ENCODE measurements at regions not wholly inside any gene's neighbourhood (a gene's known extent, or its start where the extent isn't known, plus 50 kb on each side); places are given as distances from the start of the nearest gene placed in this dataset.

DNA sequence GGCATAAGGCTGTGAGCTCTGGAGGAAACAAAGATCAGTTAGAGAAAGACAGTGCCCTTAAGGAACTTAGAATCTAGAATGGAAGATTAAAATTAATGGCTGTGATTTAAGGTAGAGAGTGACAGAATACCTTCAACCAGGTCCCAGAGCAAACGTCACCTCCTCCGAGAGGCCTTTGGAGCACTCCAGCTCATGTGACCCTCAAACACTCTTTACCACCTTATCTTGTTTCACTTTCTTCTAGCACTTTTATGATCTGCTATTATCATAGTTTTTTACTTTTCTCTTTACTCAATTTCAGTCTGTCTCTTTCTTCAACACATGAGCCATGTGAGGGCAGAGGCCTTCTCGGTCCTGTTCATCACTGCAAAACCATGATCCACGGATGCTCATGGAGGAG is 187.0 kb downstream of the SMIM20 start:
- no peak for DNase-seq (ENCODE audit: low read depth in 3 of 3, low spot score in 1 of 3)

DNA sequence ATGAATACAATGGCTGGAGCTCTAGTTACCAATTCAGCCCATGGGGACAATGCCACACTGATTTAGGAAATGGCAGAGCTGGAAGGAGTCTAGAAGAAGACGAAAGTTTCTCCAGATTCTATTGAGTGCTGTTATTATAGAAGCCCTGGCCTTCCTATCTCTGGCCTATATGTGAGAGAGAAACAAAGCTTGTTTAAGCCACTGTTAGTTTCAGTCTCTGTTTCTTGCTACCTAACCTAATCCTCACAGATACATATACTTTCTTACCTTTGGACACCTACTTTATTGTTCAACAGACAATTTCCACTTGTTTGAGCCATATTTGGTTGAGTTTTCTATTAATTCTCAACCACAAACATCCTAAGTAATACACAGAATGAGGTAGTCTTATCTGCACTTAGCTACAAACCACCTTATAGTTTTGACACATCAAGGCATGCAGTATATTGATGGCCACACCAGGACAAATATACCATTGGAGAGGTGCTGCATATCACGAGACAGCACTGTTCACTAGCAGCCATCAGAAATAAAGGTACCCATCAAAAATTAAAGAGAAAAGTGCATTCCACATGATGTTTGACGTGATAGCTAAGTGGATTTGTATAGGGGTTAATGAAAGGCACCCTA is 190.2 kb downstream of the SMIM20 start:
- no peak for DNase-seq (ENCODE audit: low read depth in 3 of 3, low spot score in 1 of 3)

DNA sequence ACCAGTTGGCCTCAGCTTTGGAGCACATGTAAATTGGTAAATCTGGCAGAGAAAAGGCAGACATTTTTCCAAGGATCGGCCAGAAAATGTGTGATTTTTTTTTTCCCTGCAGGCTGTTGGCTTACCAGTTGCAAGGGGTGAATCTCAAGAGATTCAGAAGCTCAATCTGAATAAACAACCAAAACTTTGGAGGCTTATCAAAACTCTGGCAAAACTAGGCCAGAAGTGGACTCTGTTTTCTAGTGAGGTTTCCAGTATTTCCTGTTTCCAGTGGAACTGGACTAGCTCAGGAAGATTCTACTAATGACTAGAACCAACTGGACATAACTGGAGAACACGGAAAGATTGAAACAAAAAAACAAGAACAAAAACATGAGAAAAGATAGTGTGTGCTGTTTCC is 191.3 kb downstream of the SMIM20 start:
- DNase-seq (ENCODE audit: low read depth in 3 of 3, low spot score in 1 of 3) = no peak

DNA sequence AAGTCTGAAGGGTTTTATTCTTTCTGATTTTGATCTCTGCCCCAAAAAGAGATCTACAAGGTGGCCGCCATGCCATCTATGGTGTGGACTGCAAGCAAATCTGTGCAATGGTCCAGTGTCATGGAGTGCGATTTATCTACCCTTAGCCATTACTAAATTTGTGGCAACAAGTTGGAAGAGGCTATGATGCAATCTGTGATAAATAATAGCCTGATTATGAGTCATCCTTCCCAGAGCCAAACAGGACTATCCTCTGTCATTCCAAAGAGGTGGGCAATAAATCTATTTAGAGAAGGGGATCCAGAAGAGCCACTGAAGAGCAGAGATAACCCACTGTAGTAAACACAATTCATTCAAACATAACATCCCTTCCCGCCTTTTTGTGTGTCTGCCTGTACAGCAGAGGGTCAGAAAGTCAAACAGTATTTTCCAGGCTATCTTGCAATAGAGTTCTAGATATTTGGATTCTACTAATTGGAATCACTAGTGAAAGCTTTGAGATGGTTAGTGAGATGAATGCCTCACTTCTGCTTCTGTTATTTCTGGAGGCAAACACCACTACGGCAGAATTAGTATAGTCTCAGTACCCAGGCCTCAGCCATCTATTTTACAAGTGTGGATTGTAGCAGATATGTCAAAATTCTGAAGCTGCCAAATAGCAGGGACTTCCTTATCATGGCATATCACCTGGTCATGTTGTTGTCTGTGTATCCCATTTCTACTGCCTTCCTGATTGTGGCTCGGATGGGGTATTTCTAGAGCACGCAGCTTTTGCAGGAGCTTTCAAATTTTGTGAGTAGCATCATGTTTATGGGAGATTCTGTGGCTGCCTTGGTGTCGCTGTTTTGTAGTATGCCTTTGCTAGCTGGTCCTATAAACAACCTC is 192.0 kb downstream of the SMIM20 start:
- no peak for DNase-seq (ENCODE audit: low read depth in 3 of 3, low spot score in 1 of 3)

DNA sequence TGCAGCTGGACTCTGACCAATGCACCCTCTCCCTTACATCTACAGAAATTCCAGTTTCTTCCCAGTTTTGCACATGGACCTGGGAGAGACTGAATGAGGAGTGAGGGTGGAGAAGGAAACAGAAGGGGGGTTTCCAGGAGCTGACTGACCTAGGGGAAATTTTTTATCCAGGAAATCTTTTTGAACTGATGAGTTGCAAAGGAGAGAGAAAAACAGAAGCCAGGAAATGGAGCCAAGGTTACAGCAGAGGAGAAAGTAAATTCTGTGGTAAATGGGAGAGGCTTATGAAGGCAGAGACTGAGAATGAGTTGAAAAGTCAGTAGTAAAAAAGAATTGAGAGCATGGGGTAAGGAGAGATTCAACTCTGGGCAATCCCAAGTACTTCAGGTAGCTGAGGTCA is 192.8 kb downstream of the SMIM20 start:
- no peak for DNase-seq (ENCODE audit: low read depth in 3 of 3, low spot score in 1 of 3)

DNA sequence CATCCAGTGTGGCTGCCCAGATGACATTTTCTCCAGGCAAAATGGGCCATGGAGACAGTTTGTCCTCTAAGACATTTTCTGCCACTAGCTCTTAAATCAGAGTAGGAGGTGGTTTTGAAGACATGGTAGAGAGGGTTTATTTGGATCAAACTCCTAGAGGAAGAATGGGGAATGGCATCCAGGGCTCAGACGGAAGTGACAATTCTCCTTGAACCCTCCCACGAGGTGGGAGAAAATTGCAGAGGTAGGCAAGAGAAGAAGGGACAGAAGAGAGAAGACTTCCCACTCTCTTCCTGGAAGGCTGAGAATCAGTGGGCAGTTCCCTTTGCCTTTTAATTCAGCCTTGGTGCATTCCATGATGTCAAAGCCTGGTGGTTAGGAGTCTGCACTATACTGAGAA is 194.0 kb downstream of the SMIM20 start:
- DNase-seq (ENCODE audit: low read depth in 3 of 3, low spot score in 1 of 3) = no peak

DNA sequence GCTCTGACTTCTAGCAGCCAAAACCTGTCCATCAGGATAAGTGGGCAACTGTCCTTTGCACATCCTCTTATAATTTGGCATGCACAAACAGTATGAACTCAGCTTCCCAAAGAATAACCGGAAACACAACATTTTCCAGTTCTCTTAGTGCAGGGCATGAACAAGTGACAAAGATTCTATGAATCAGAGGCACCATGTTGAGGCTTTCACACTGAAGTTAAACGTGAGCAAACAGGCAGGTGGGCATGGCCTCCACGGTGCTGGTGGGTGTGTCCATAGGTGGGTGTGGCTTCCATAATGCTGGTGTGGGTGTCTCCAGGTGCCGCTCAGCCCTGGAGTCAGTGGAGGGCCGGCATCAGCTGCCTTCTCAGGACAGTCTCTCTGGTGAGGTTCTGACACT is 196.5 kb downstream of the SMIM20 start:
- no peak for DNase-seq (ENCODE audit: low read depth in 3 of 3, low spot score in 1 of 3)

DNA sequence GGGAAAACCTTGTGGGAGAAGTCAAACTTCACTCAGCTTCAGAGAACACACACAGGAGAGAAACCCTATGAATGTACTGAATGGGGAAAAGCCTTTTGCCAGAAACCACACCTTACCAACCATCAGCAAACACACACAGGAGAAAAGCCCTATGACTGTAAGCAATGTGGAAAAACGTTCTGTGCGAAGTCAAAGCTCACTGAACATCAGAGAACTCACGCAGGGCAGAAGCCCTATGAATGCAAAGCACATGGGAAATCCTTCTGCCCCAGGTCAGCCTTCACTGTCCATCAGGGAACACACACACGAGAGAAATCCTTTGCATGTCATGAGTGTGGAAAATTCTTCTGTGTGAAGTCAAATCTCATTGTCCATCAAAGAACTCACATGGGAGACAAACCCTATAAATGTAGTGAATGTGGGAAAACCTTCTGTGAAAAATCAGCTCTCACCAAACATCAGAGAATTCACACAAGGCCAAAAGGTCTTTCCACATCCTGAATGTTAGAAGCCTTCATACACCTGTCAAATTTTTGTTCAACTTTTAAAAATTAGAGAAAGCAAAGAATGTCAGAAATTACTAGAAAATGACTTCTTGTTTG is 199.4 kb downstream of the SMIM20 start:
- DNase-seq (ENCODE audit: low read depth in 3 of 3, low spot score in 1 of 3) = no peak

DNA sequence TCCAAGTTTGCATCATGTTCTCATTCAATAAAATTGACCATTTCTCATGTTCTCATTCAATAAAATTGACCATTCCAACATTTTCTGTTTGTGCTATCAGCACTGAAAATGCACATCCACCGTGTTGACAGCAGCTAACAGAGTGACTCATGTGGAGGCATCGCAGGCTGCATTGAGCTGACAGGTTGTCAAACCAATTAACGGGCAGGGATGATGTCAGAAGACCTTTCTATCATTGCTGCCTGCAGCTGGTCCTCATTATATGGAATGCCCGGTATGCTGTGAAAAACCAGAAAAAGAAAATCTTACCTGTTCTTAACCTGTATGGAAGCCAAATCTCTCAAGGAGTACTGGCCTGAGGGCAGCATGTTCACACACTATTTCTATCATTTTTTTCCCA is 202.0 kb downstream of the SMIM20 start:
- DNase-seq (ENCODE audit: low read depth in 3 of 3, low spot score in 1 of 3) = no peak

DNA sequence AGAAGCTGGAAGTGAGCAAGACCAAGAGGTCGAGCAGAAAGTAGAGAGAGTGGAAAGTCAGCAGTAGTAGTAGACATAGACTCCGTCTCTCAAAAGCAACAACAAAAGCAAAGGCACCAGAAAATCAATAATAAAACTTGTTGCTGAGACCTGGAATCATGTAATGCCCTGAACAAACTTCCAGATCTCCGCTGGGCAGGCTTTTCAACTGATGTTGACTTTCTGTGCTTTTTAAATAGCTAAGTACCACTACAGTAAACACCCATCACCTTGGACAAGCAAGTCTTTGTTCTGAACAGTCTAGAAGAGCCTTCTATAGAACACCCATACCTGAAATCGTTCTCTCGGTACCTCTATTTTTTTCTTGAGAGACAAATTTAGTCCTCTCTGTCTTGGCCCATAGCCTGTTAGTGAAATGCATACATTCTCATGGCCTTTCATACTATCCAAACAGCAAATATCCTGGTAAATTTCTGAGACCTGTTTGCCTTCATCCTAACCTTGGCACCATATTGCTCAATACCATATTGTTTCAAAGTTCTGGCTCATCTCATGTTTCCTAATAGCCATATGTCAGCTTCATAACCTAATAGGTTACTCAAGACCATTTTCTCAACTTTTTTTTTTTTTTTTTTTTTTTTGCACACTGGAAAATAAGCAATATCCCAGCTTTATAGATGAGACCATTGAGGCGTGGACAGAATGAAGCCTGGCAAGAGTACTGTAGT is 200.6 kb upstream of the RBPJ start:
- no peak for DNase-seq (ENCODE audit: low read depth in 3 of 3, low spot score in 1 of 3)

DNA sequence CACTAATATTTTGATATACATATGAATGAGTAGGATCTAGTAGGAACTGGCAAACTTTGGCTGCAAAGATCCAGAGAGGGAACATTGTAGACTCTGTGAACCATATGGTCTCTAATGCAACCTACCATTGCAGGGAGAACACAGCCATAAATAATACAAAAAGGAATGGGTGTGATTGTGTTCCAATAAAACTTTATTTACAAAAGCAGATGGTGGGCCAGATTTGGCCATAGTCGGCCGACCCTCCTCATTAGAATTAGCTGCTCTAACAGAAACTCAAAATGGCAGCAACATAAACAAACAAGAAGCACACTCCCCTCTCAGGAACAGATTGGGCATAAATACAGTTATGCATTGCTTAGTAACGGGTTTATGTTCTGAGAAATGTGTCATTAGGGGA is 198.1 kb upstream of the RBPJ start:
- DNase-seq (ENCODE audit: low read depth in 3 of 3, low spot score in 1 of 3) = no peak

DNA sequence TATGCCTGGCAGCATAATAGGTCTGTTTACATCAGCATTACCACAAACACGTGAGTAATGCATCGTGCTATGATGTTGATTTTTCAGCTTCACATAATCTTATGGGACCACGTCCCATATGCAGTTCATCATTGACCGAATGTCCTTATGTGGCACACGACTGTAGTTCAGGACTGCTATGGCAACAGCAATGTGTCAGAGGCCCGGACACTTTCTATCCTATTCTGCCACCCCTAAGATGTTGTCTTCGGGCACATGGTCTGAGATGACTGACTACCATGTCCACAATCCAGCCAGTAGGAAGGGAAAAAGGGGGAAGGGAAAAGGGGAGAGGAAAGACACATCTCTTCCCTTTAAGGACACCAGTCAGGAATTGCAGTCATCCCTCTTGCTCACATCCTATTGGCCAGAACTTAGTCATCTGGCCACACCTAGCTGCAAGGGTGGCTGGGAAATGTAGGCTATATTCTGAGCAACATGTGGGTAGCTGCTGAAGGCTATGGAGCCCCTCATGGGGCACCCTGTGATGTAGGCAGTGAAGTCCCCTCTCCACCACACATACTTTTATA is 196.0 kb upstream of the RBPJ start:
- no peak for DNase-seq (ENCODE audit: low read depth in 3 of 3, low spot score in 1 of 3)

DNA sequence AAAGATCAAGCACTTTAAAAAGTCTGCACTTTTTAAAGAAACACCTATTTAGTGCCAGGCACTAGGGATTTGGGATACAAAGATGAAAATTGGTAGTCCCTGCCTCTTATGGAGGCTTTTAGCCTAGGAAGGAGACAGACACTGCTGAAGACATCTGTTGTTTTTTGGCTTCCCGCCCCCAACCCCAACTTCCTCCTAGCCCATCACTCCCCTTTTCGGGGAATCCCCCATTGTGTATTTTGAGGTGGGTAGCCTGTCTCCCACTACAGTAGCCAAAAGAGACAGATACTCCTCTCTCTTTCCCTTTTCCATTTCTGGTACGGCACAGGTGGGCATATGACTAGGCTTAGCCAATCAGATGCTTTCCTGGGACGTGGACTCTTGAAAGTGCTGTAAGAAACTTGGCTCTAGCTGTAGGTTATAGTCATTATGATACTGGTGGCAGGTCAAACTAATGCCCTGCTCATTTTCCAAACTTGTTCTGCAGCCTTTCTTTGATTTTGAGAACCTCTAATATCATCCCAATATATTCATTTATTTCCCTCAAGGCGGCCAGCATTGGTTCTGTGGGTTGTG is 194.6 kb upstream of the RBPJ start:
- no peak for DNase-seq (ENCODE audit: low read depth in 3 of 3, low spot score in 1 of 3)

DNA sequence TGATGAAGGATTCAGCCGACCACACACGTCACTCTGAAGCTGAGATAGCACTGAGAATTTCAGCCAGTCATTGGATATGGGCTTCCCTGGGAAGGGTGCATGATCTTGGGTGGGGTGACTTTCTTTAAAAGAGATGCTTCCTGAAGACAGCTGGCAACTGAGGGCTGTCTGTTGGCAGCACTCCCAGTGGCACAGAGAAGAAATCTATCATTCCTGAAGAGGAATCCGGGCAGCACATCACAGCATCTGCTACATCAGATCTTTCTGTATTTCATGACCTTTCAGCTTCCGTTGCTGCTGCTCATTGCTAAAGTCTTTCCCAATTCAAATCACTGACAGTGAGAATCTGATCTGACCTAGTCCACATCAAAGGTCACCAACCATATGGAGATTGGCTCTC is 193.8 kb upstream of the RBPJ start:
- DNase-seq (ENCODE audit: low read depth in 3 of 3, low spot score in 1 of 3) = no peak

DNA sequence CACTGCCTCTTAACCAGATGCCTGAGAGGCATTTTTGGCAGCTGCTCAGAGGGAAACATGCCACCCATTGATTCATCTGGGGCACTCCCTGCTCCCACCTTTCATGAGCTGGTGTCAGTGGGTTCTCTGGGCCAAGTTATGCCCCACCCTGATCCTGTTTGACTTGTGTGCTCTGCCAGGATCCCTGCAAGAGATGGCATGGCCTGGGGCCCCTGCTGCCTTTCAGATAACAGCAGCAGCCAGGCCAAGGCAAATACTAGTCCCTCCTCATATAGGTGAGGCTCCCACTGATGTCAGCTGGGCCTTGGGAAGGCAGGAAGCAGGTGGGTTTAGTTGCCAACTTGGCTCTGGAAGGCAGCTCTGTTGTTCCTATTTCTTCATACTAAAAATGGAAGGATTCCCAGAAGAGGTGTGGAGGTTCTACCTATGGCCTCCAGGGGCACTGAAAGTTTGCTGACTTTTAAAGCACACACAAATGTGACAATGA is 192.9 kb upstream of the RBPJ start:
- no peak for DNase-seq (ENCODE audit: low read depth in 3 of 3, low spot score in 1 of 3)

DNA sequence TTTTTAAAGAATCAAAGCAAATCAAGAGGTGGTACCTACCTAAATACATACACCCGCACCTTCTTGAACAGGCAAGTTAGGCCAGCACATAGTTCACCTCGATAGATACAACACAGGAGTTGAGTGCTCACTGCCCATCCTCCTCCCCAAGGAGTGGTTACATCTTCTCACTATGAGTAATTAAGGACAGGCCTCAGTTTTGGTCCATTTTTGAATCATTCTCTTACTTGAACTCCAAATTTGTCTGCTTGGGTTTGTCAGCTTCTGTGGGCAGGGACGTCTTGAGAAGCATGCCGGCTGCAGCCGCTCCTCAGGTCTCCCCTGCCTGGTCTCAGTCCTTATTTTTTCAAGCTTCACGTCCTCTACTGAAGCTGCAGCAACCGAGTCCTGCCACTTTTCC is 190.6 kb upstream of the RBPJ start:
- DNase-seq (ENCODE audit: low read depth in 3 of 3, low spot score in 1 of 3) = no peak

DNA sequence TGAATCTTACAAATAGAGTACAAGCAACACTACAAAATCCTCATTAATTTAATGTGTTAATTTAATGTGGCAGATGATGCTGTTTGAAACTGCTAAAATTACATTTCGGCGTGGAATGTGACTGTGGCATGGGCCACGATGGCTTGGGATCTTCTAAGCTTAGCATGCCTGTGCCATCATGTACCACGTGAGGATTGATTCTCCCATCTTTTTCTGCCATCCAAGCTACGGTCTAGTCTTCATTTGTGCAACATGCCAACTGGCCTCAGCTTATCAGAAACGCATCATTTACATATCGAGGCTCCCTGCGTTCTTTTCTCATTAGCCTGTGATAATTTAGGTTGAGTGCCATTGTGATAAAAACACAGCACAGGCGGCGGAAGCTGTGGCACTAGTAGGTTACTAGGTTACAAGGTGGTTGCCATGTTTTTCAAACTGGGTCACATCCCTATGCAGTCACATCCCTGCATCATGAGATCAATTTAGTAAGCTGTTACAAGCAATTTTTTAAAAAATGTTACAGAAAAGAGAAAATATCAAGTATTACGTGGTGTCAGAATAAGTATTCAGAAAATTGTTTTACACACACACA is 189.9 kb upstream of the RBPJ start:
- no peak for DNase-seq (ENCODE audit: low read depth in 3 of 3, low spot score in 1 of 3)

DNA sequence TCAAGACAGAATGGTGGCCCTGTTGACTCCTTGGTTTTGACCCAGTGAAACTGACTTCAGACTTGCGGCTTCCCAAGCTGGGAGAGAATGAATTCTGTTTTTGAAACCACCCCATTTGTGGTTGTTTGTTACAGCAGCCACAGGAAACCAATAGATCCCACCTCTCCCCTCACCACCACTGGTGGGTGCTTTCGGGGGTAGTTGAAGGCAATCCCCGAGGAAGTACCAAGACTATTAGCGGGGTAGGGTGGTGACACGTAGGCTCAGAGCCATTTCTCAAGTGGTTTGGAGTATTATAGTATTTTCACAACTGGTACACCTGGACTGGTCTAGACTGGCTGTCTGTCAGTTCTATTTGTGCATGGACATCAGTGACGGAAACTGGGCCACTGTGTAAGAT is 189.1 kb upstream of the RBPJ start:
- DNase-seq (ENCODE audit: low read depth in 3 of 3, low spot score in 1 of 3) = peak in 1 of 3 donors; percentile 20

DNA sequence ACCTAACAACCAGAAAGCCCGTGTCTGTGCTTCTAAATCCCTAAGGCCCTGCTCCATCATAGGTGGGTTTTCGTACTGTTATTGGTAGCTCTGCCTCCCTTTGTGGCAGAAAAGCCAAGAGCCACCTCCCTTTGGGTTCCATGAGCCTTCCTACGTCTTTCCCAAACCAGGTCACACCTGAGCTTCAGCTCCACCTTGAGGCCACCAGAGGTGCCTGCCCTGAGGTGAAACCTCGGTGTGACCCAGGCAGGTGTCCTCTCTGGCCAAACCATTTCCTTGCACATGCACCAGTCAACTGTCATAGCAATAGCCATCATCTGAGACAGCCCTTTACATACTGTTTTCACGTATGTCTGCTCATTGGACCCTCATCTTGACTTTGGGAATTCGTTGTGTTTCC is 188.0 kb upstream of the RBPJ start:
- DNase-seq (ENCODE audit: low read depth in 3 of 3, low spot score in 1 of 3) = no peak

DNA sequence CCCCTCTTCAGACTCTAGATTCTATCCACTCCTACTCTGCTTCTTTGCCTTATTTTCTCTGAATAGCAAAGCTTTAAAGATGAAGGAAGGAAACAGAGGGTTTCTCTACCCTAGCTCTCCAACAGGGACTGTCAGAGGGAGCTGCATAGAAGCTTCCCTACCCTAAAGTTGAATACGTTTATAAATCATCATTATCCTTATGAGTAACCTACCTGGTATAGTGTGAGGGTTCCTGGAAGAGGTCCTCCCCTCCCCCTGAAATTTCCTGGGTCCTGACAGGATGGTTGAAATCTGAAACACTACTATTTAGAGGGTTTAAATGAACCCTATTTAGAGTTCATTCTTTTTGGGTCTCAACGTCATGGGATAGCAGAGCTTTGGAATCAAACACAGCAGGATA is 187.0 kb upstream of the RBPJ start:
- no peak for DNase-seq (ENCODE audit: low read depth in 3 of 3, low spot score in 1 of 3)

DNA sequence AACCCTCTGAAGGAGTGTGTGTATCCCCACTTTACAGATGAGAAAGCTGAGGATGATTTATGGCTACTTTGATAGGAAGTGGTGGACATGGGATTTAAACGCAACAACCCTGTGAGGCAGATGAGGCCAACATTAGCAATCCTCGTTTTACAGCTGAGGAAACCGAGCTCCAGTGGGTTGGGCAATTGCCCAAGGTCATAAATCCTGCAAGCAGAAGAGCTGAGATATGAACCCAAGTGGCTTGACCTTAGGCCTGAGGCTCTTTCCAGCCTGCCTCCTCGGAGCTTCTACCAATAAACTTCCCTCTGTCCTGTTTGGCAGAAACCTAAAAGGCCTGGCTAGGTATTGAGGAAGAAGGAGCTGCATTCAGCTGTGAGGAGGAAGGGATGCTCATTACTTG is 185.5 kb upstream of the RBPJ start:
- DNase-seq (ENCODE audit: low read depth in 3 of 3, low spot score in 1 of 3) = no peak
